ENCODE measurements at regions not wholly inside any gene's neighbourhood (a gene's known extent, or its start where the extent isn't known, plus 50 kb on each side); places are given as distances from the start of the nearest gene placed in this dataset.
"Not testable (repeated sequence)": the region's sequence is repeated elsewhere in the genome, so short reads cannot be mapped to it uniquely, and the experiment has no call there.

GRCh38 chr15:99783918-99784619 is 50.8 kb upstream of the LYSMD4 start:
- not testable (repeated sequence) for TF ChIP-seq CTCF (IDR thresholded peaks at IDR 0.05; ENCODE audit: borderline replicate concordance, extremely low read depth, low read length, poor library complexity, severe bottlenecking); EZH2 (IDR thresholded peaks at IDR 0.05; ENCODE audit: borderline replicate concordance, low read depth, low read length, severe bottlenecking)
